ENCODE measurements at regions not wholly inside any gene's neighbourhood (a gene's known extent, or its start where the extent isn't known, plus 50 kb on each side); places are given as distances from the start of the nearest gene placed in this dataset.

- no peak for DNase-seq (ENCODE audit: low read depth)
Observed at GRCh38 chr10:130902471-130902870, 409.1 kb downstream of the TCERG1L start.

- DNase-seq (ENCODE audit: low read depth) = no peak
Observed at GRCh38 chr10:130902929-130903328, 408.6 kb downstream of the TCERG1L start.

- no peak for DNase-seq (ENCODE audit: low read depth)
Observed at GRCh38 chr10:130904676-130905075, 406.8 kb downstream of the TCERG1L start.

GRCh38 chr10:130905386-130905785 lies 406.1 kb downstream of the TCERG1L start:
- DNase-seq (ENCODE audit: low read depth) = no peak

GRCh38 chr10:130905921-130906320 lies 405.6 kb downstream of the TCERG1L start:
- DNase-seq (ENCODE audit: low read depth) = no peak

- no peak for DNase-seq (ENCODE audit: low read depth)
Observed at GRCh38 chr10:130910848-130911247, 400.7 kb downstream of the TCERG1L start.

- DNase-seq (ENCODE audit: low read depth) = no peak
Observed at GRCh38 chr10:130913844-130914243, 397.7 kb downstream of the TCERG1L start.

GRCh38 chr10:130914367-130914766 lies 397.2 kb downstream of the TCERG1L start:
- no peak for DNase-seq (ENCODE audit: low read depth)

GRCh38 chr10:130915065-130915464 lies 396.5 kb downstream of the TCERG1L start:
- DNase-seq (ENCODE audit: low read depth) = no peak

- DNase-seq (ENCODE audit: low read depth) = no peak
Observed at GRCh38 chr10:130921461-130921860, 390.1 kb downstream of the TCERG1L start.

- no peak for DNase-seq (ENCODE audit: low read depth)
Observed at GRCh38 chr10:130921911-130922440, 389.5 kb downstream of the TCERG1L start.

GRCh38 chr10:130923596-130923995 lies 387.9 kb downstream of the TCERG1L start:
- DNase-seq (ENCODE audit: low read depth) = no peak

- DNase-seq (ENCODE audit: low read depth) = no peak
Observed at GRCh38 chr10:130924138-130924819, 387.2 kb downstream of the TCERG1L start.

GRCh38 chr10:130926442-130926841 lies 385.1 kb downstream of the TCERG1L start:
- DNase-seq (ENCODE audit: low read depth) = no peak

GRCh38 chr10:130927157-130927556 lies 384.4 kb downstream of the TCERG1L start:
- DNase-seq (ENCODE audit: low read depth) = no peak

- no peak for DNase-seq (ENCODE audit: low read depth)
Observed at GRCh38 chr10:130928306-130928705, 383.2 kb downstream of the TCERG1L start.

GRCh38 chr10:130929422-130930325 lies 381.8 kb downstream of the TCERG1L start:
- DNase-seq (ENCODE audit: low read depth) = no peak

- no peak for DNase-seq (ENCODE audit: low read depth)
Observed at GRCh38 chr10:130930821-130931220, 380.7 kb downstream of the TCERG1L start.

- DNase-seq (ENCODE audit: low read depth) = no peak
Observed at GRCh38 chr10:130931256-130931655, 380.3 kb downstream of the TCERG1L start.

- DNase-seq (ENCODE audit: low read depth) = no peak
Observed at GRCh38 chr10:130932326-130933007, 379.1 kb downstream of the TCERG1L start.

GRCh38 chr10:130933008-130933390 lies 378.5 kb downstream of the TCERG1L start:
- no peak for DNase-seq (ENCODE audit: low read depth)
